Skeletal muscle satellite cell (primary cell): ENCODE measurements at regions not wholly inside any gene's neighbourhood (a gene's known extent, or its start where the extent isn't known, plus 50 kb on each side); places are given as distances from the start of the nearest gene placed in this dataset.
"Not testable (repeated sequence)": the region's sequence is repeated elsewhere in the genome, so short reads cannot be mapped to it uniquely, and the experiment has no call there.

Source experiments
- H3K27me3 ChIP-seq: 2 replicates; pipeline ENCODE4 v1.7.0; 2013; ENCODE audit warnings: low read length; ENCODE audit not compliant: control insufficient read depth, insufficient read depth
- H3K36me3 ChIP-seq: 2 replicates; pipeline ENCODE4 v1.7.0; 2013; ENCODE audit warnings: mild to moderate bottlenecking, control low read depth, low read length; ENCODE audit not compliant: insufficient read depth
- H3K4me1 ChIP-seq: 2 replicates; pipeline ENCODE4 v1.7.0; 2013; ENCODE audit warnings: low read length; ENCODE audit not compliant: control insufficient read depth, insufficient read depth
- H3K4me2 ChIP-seq: 2 replicates; pipeline ENCODE4 v1.7.0; 2013; ENCODE audit warnings: mild to moderate bottlenecking, low read length
- H3K4me3 ChIP-seq: 2 replicates; pipeline ENCODE4 v1.7.0; 2013; ENCODE audit warnings: low read length
- H3K9ac ChIP-seq: 2 replicates; pipeline ENCODE4 v1.7.0; 2013; ENCODE audit warnings: mild to moderate bottlenecking, low read depth, low read length, moderate library complexity
- H3K9me3 ChIP-seq: replicated peaks from 2 replicates; pipeline ENCODE4 v1.7.0; 2013; ENCODE audit warnings: mild to moderate bottlenecking, control low read depth, low read length

- H3K27me3 ChIP-seq, H3K4me3 ChIP-seq, H3K4me2 ChIP-seq, H3K9ac ChIP-seq, H3K4me1 ChIP-seq, H3K36me3 ChIP-seq: not testable (repeated sequence)
- H3K9me3 ChIP-seq, result peaks cover 41% of the 10 kb centered on the region
Observed at GRCh38 chr21:9757572-9757971, 763.8 kb upstream of the TPTE start.

GRCh38 chr21:9758141-9758540 lies 763.2 kb upstream of the TPTE start:
- H3K4me1 ChIP-seq, result no peaks in the 10 kb centered on the region
- H3K9ac ChIP-seq, result no peak overlapping the region
- peaks cover 43% of the 10 kb centered on the region for H3K9me3 ChIP-seq
- H3K36me3 ChIP-seq, result no peaks in the 10 kb centered on the region
- H3K27me3 ChIP-seq, result no peaks in the 10 kb centered on the region
- H3K4me2 ChIP-seq, result no peak overlapping the region
- no peak overlapping the region for H3K4me3 ChIP-seq

GRCh38 chr21:9758888-9759287 lies 762.5 kb upstream of the TPTE start:
- Histone ChIP-seq H3K4me1 (no peaks in the 10 kb centered on the region), H3K4me3 (no peak overlapping the region), H3K9ac (no peak overlapping the region), H3K9me3 (peaks cover 48% of the 10 kb centered on the region), H3K36me3 (no peaks in the 10 kb centered on the region), H3K27me3 (no peaks in the 10 kb centered on the region), H3K4me2 (no peak overlapping the region)

- no peaks in the 10 kb centered on the region for H3K4me1 ChIP-seq
- H3K9me3 ChIP-seq, result peaks cover 49% of the 10 kb centered on the region
- no peaks in the 10 kb centered on the region for H3K36me3 ChIP-seq
- no peaks in the 10 kb centered on the region for H3K27me3 ChIP-seq
- no peak overlapping the region for H3K9ac ChIP-seq
- no peak overlapping the region for H3K4me2 ChIP-seq
- no peak overlapping the region for H3K4me3 ChIP-seq
Observed at GRCh38 chr21:9759972-9760371, 761.4 kb upstream of the TPTE start.

GRCh38 chr21:9760398-9761074 lies 760.8 kb upstream of the TPTE start:
- peaks cover 49% of the 10 kb centered on the region for H3K9me3 ChIP-seq
- no peaks in the 10 kb centered on the region for H3K4me1 ChIP-seq
- H3K4me3 ChIP-seq, result no peak overlapping the region
- no peaks in the 10 kb centered on the region for H3K36me3 ChIP-seq
- H3K9ac ChIP-seq, result no peak overlapping the region
- H3K4me2 ChIP-seq, result no peak overlapping the region
- no peaks in the 10 kb centered on the region for H3K27me3 ChIP-seq

GRCh38 chr21:9763306-9763705 lies 758.1 kb upstream of the TPTE start:
- H3K9ac ChIP-seq, result no peak overlapping the region
- no peak overlapping the region for H3K4me2 ChIP-seq
- no peaks in the 10 kb centered on the region for H3K27me3 ChIP-seq
- H3K4me1 ChIP-seq, result no peaks in the 10 kb centered on the region
- no peaks in the 10 kb centered on the region for H3K36me3 ChIP-seq
- peaks cover 52% of the 10 kb centered on the region for H3K9me3 ChIP-seq
- no peak overlapping the region for H3K4me3 ChIP-seq

GRCh38 chr21:9763807-9764206 lies 757.6 kb upstream of the TPTE start:
- Histone ChIP-seq H3K4me1 (no peaks in the 10 kb centered on the region), H3K4me2 (no peak overlapping the region), H3K36me3 (no peaks in the 10 kb centered on the region), H3K9ac (no peak overlapping the region), H3K27me3 (no peaks in the 10 kb centered on the region), H3K4me3 (no peak overlapping the region), H3K9me3 (peaks cover 52% of the 10 kb centered on the region)

- not testable (repeated sequence) for H3K36me3 ChIP-seq, H3K4me2 ChIP-seq, H3K4me1 ChIP-seq, H3K4me3 ChIP-seq, H3K27me3 ChIP-seq, H3K9ac ChIP-seq
- H3K9me3 ChIP-seq, result peaks cover 47% of the 10 kb centered on the region
Observed at GRCh38 chr21:9764294-9764693, 757.1 kb upstream of the TPTE start.

GRCh38 chr21:9765538-9765937 lies 755.8 kb upstream of the TPTE start:
- H3K4me2 ChIP-seq, H3K9ac ChIP-seq, H3K4me1 ChIP-seq, H3K36me3 ChIP-seq, H3K4me3 ChIP-seq, H3K27me3 ChIP-seq: not testable (repeated sequence)
- peaks cover 51% of the 10 kb centered on the region for H3K9me3 ChIP-seq

- H3K9me3 ChIP-seq, result peaks cover 55% of the 10 kb centered on the region
- H3K4me2 ChIP-seq, H3K9ac ChIP-seq, H3K4me1 ChIP-seq, H3K36me3 ChIP-seq, H3K27me3 ChIP-seq, H3K4me3 ChIP-seq: not testable (repeated sequence)
Observed at GRCh38 chr21:9766890-9767591, 754.3 kb upstream of the TPTE start.

GRCh38 chr21:9767592-9768375 lies 753.6 kb upstream of the TPTE start:
- Histone ChIP-seq H3K9ac (no peak overlapping the region), H3K4me2 (no peak overlapping the region), H3K9me3 (peaks cover 56% of the 10 kb centered on the region), H3K4me1 (no peaks in the 10 kb centered on the region), H3K36me3 (no peaks in the 10 kb centered on the region), H3K4me3 (no peak overlapping the region), H3K27me3 (no peaks in the 10 kb centered on the region)
